ENCODE measurements at regions not wholly inside any gene's neighbourhood (a gene's known extent, or its start where the extent isn't known, plus 50 kb on each side); places are given as distances from the start of the nearest gene placed in this dataset.

DNA sequence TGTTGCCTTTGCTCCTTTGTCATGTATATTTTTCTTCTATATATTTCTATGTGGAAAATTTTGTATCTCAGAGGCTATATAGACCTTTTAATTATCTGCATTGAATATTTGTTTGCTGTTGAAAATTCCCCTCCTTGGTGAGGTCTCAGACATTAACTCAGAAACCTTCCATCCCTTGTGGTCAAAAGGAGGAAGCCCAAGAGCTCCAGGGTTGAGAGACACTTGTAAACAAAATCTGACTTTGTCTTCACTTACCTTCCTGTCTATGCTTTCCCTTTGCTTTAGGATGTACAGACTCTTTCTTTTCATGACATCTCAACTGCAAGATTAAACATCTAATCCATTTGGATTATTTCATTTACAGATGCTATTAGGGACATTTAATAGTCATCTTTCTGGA lies 157.5 kb downstream of the PCDH20 start:
- no peak for DNase-seq (ENCODE audit: low read depth)
- no peak overlapping the region for H3K4me3 ChIP-seq (ENCODE audit: low read depth, low read length)
- TF ChIP-seq, protein P1, sequence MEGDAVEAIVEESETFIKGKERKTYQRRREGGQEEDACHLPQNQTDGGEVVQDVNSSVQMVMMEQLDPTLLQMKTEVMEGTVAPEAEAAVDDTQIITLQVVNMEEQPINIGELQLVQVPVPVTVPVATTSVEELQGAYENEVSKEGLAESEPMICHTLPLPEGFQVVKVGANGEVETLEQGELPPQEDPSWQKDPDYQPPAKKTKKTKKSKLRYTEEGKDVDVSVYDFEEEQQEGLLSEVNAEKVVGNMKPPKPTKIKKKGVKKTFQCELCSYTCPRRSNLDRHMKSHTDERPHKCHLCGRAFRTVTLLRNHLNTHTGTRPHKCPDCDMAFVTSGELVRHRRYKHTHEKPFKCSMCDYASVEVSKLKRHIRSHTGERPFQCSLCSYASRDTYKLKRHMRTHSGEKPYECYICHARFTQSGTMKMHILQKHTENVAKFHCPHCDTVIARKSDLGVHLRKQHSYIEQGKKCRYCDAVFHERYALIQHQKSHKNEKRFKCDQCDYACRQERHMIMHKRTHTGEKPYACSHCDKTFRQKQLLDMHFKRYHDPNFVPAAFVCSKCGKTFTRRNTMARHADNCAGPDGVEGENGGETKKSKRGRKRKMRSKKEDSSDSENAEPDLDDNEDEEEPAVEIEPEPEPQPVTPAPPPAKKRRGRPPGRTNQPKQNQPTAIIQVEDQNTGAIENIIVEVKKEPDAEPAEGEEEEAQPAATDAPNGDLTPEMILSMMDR (conservative IDR thresholded peaks at IDR 0.05; ENCODE audit: low read depth, low read length), result no peak

DNA sequence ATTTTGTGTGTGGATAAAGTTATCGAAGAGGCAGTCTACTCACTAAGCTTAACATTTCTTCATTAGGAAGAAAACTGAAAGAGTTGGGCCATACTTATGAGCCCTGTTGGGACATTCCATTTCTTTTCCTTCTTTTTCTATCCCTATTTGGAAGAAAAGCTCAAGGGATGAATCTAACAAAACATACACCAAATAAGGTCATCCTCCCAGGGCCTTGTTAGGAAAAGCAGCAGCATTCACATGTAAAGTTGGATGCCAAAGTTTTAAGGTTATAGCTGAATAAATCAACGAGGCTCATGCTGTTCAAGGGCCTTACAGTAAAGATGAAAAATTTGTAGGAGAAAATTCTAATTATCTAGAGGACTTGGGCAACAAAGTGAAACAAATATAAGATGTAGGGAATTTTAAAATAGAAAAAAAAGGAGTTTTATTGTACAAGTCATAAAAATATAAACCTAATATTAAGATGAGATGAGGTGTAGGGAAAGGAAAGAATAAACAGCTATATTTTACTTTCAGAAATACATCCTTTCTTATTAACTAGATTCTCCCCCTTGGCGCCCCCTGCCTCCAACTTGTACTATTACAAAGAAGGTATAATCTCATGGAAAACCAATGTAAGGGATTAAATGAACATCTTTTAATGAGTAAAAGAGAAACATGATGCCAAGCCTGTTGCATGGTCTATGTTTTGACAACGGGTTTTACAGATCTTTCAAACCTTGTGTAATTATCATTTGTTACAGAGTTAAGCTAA lies 160.4 kb downstream of the PCDH20 start:
- TF ChIP-seq, protein P1 (conservative IDR thresholded peaks at IDR 0.05; ENCODE audit: low read depth, low read length), result peak; percentile 61
- H3K4me3 ChIP-seq (ENCODE audit: low read depth, low read length), result no peak overlapping the region
- DNase-seq (ENCODE audit: low read depth), result no peak

DNA sequence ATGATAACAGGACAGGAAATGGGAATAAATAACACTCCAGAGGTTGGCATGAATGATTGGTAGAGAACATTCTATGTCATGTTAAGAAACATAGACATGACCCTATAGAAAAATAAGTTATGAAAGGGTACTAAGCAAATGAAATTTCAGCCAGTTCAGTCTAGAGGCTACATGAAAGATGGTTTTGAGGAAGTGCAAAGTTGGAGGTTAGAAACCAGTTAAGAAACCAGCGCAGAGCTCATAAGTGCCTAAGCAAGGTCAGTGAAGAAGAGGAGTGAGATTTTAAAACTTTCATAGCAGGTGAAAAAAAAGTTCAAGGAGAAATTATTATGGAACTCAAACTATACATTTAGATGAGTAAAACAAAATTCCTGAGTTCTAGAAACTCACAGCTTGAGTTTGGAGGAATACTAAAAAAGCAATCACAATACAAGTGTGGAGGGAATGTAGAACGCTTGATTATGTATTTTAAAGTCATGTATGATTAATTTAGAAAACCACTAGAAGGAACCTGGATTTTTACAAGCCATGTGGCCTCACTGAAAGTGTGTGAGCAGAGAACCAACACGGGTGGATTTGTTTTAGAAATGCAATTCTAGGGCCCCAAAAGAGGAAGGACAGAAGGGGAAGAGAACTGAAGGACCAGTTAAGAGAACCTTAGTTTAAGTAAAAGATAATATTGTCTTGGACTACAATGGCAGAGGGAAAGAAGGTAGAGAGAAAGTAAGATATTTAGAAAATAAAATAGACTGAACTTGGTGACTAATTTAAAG lies 162.4 kb downstream of the PCDH20 start:
- TF ChIP-seq, protein P1 (conservative IDR thresholded peaks at IDR 0.05; ENCODE audit: low read depth, low read length), result no peak
- no peak overlapping the region for H3K4me3 ChIP-seq (ENCODE audit: low read depth, low read length)
- no peak for DNase-seq (ENCODE audit: low read depth)

DNA sequence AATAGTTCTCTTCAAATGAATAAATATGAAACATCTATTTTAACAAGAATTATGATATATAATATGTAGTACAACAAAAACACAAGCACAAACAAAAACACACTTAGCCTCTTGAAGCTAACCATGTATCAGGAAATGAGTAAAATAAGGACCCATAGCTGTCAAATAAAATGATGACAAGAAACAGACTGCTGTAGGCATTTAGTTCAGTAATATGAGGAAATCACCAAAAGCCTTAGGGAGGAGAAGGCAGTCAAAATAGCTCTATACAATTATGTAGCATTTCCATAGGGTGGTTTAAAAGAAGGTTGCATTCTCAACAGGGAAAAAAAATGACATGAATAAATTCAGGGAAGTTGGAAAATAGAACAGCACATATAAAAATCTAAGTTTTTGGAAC lies 163.4 kb downstream of the PCDH20 start:
- TF ChIP-seq, protein P1 (conservative IDR thresholded peaks at IDR 0.05; ENCODE audit: low read depth, low read length), result no peak
- no peak for DNase-seq (ENCODE audit: low read depth)
- H3K4me3 ChIP-seq (ENCODE audit: low read depth, low read length), result no peak overlapping the region

DNA sequence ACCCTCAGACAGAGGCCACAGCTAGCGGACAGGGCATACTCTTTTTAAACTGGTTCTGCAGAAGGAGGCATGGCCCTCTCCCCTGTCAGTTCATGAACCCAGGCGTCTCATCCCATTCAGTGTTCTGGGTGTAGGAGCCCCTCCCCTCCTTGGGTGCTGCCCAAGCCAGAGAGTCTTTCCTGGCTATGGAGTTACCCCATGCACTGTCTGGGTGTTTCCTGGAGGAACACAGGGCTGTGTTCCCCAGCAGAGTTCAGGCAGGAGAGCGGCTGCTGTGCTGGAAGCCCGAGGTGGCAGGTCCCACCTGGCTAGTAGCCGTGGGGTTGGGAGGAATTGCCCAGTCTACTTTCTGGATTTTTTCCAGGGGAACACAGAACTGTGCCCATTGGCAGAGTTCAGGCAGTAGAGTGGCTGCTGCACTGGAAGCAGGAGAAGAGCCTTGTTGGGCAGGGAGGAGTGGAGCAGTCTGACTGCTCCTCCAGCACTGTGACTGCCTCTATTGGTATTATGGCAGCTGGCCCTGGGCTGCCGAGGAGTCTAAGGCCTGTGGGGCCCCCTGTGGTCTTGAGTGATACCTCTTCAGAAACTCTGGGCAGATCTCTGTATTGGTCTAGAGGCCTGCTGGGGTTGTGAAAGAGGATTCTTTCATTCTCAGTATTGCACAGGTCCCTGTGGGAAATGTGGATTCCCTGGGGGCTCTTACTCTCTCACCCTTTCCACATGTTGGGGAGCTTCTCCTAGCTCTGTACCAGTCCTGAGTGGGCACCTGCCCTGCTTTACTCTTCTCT lies 168.3 kb downstream of the PCDH20 start:
- DNase-seq (ENCODE audit: low read depth), result no peak
- H3K4me3 ChIP-seq (ENCODE audit: low read depth, low read length), result no peak overlapping the region
- TF ChIP-seq, protein P1 (conservative IDR thresholded peaks at IDR 0.05; ENCODE audit: low read depth, low read length), result no peak

DNA sequence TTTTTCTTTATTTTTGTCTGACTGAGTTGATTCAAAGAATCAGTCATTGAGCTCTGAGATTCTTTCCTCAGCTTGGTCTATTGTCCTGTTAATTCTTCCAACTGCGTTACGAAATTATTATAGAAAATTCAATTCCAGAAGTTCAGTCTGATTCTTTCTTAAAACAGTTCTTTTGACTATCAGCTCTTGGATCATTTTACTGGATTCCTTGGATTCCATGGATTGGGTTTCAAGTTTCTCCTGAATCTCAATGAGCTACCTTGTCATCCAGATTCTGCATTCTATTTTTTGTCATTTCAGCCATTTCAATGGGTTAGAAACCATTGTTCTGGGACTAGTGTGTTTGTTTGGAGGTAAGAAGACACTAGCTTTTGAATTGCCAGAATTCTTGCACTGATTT lies 169.3 kb downstream of the PCDH20 start:
- TF ChIP-seq, protein P1 (conservative IDR thresholded peaks at IDR 0.05; ENCODE audit: low read depth, low read length), result no peak
- DNase-seq (ENCODE audit: low read depth), result no peak

More for the DNA sequence above, 169.3 kb downstream of the PCDH20 start:
- no peak overlapping the region for H3K4me3 ChIP-seq (ENCODE audit: low read depth, low read length)
